NCI-H69 (cell line): ENCODE measurements at regions not wholly inside any gene's neighbourhood (a gene's known extent, or its start where the extent isn't known, plus 50 kb on each side); places are given as distances from the start of the nearest gene placed in this dataset.

ENCODE experiments used
- DNase-seq: peaks from one replicate; lab custom pipeline; 2025; lab: John Stamatoyannopoulos, UW

DNA sequence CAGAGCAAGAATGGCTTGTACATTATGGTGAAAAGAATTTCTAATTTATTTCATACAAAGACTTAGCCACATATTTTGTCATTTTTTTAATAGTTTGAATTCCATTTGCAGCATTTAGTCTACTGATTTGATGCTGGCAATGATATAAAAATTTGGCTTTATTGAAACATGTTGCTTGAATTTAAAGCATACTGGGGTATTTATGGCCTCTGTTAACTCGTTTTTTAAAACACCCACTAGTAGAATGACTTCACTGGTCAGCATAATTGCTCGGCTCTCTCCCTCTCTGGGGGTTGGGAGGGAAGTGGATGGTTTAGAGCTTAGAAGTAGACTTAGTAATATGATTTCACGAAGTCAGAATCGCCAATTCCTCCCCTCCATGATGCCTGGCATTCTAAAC, 354.9 kb upstream of the HTR2A start:
- DNase-seq = no peak

DNA sequence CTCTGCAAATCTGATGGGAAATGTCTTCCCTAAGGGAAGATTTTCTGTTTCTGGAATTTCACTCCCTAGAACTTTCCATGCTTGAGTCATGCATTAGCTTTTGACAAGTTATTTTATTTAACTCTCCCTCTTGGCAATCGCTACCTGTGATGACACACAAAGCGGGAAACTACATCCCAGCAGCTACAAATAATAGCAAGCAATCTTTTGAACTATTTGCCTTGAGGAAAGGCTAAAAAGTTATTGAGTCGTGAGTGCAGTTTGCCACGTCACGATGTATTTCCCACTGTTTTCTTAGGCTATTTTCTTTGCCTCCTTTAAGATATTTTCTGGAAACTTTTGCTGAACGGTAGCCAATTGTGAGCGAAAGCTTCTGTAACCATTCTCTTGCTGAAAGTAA, 353.3 kb upstream of the HTR2A start:
- no peak for DNase-seq

DNA sequence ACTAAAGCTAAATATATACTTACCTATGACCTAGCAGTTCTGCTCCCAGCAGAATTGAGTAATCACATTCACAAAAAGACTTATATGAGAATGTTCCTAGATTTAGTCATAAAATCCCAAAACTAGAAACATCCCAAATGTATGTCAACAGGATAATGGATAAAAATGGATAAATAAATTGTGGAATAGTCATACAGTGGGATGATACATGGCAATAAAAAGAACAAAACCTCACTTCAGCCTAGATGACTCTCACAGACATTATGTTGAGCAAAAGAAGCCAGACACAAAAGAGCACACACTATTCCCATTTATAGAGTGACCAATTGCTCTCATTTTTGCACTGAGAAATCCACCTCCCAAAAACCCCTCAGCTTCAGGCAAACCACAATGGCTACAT, 352.4 kb upstream of the HTR2A start:
- no peak for DNase-seq

DNA sequence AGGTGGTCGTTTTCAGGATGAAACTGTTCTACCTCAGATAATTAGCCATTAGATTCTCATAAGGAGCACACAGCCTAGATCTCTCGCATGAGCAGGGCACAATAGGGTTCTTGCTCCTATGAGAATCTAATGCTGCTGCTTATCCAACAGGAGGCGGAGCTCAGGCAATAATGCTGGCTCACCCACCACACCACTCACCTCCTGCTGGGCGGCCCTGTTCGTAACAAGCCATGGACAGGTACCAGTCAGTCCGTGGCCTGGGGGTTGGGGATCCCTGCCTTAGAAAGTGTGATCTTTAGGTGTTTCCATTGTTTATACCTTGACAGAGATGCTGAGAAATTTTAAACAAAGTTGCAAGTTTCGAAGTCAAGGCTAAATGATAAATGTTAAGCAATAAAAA, 344.6 kb upstream of the HTR2A start:
- DNase-seq = no peak

DNA sequence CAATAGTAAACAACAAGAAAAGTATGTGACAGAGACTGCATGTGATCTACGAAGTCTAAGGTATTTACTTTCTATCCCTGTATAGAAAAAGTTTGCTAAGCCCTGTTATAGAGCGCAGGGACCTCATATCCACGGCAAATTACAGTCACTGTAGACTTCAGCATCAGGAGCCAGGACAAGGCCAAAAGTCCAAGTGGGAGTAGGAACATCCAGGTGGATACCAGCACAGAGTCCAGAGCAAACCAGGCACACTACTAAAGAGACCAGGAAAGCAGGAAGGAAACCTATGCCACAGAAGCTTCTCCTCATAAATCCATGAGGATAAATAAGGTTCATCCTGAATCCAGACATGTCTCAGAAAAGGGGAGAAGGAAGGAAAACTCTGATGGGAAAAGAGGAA, 342.2 kb upstream of the HTR2A start:
- DNase-seq = no peak

DNA sequence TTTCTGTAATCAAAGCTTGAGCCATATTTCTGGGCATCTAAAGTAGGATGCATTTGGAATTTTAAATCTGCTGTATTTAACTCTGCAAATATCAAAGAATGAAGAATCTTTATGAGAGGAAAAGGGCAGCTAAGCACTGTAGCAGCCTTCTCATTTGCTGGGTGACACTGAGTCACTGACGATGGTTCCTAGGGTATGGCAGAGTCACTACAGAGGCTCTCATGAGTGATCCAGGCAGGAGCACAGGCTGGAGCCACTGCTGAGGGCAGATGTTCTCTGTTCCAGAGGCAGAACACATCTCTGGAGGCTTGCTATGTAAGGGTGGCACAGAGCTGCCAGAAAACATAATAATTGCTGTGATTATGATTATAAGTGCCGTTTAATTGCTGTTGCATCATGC, 340.7 kb upstream of the HTR2A start:
- no peak for DNase-seq

DNA sequence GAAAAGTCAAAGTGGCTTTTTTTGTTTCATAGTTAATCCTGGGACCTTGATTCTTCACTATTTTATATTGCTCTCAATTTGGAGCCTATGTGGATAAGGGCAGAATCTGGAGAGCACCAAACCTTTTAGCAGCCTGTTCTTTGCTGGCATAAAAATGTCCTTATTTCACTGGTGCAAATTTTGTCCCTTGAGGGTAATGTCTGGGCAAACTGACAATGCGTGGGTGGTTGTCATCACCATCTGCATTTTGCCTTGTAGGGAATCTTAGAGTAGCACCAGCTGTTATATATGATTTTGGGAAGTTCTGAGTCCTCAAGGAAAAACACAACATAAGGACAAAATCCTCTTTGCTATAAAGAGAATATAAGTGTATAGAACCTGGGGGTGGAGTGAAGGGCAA, 336.9 kb upstream of the HTR2A start:
- no peak for DNase-seq

DNA sequence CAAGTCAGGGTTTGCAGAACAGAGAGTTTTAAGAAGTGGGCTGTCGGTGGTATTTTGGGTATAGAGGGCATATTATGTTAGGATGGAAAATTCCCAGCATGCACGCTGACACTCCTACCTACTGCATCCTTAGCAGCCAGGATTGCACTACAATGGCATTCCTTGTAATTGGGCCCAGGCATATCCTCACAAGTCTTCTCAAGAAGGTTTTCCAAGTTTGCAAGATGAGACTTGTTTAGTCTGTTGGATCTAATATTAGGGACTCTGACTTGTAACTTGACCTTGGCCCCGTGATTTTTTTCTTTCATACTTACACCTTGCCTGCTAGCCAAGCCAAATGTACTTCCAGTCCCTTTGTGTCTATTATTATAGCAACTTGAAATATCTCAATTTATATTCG, 335.7 kb upstream of the HTR2A start:
- DNase-seq = no peak

DNA sequence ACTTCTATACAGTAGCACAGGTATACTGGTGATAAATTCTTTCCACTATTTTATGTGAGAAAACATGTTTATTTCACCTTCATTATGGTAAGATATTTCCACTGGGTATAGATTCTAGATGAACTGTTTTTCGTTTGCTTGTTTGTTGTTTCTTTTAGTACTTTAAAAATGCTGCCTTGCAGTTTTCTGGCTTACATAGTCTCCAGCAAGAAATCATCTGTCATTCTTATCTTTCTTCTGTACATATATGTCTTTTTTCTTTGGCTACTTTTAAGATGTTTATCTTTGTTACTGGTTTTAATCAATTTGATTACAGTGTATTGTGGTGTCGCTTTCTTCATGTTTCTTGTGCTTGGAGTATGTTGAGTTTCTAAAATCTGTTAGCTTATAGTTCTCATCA, 333.3 kb upstream of the HTR2A start:
- DNase-seq = no peak

DNA sequence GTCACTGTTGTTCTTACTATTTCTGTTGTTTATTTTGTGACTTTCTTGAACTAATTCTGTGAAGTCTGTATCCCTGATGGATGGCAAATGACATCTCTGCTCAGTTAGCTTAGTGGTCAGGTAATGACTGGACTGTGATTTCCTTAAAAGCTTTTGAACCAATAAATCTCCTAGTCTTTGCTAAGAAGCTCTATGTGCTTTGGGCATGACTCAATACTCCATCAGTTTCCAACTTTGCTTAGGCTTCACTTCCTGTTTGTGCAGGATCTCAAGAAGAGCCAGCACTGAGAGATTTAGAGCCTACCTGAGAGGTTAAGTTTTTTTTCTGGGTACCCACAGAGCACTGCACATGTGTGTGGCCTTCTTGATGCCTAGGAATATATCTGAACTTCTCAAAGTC, 329.7 kb upstream of the HTR2A start:
- no peak for DNase-seq

DNA sequence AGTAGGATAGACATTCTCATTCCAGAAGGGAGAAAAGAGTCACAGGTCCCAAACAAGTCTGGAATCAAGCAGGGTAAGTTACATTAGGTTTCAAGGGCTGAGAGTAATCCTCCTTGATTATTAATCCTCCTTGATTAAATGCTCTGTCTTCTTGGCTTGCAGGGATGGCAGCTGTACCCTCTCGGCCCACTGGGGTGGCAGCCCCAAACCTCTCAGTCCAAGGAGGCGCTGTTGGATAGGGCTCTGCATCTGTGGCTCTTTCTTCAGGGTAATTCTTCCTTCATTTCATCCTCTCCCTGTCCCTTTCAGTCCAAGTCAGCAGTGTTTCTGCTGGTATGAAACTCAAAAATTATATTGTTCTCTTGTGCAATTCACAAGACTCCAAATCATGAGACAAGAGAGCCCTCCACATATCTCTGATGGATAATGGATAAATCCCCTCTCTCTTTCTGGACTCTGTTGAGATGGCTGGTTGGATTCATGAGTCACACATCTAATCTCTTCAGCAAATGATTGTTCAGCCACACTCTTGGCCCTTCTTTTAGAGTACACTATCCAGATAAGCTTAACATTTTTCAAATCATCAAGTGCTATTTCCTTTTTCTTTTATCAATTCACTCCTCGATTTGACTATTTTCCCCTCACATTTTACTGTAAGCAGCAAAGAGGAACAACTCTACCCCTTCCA, 323.7 kb upstream of the HTR2A start:
- no peak for DNase-seq

DNA sequence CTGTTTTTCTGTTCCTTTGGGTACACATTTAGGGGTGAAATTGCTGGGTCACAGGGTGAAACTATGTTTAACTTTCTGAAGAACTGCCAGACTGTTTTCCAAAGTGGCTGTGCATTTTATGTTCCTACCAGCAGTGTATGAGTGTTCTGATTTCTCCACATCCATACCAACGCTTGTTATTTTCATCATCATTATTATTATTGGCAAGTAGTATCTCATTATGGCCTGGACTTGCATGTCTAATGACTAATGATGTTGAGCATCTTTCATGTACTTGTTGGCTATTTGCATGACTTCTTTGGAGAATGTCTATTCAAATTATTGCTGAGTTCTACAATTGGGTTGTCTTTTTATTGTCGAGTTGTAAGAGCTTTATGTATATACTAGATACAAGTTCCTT, 321.8 kb upstream of the HTR2A start:
- DNase-seq = no peak

DNA sequence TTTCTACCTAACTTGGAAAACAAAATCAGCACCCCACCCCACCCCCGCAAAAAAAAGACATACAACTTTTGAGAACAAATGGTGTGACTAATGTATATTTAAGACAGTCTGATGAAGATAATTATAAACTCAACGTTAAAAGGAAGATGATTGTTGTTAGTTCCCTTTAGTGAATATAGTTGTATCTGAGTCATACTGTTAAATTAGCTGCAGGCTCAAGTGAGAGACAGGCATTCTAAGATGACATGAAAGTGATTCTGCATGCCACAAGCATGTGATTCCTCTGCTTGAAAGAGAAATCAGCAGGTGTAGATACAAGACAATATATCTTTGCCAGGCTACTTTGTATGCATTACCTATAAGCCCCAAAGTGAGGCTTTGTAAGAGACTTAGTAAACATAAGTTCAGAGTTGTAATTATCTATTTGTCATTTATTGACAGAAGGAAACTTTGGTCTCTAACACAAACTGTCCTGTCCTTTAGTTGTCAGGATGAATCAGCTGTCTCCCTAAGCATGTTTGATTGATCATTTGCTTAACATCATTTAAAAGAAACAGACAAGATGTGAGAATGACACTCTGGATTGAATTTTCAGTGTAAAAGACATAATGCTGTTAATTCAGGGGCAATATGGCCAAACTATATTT, 319.4 kb upstream of the HTR2A start:
- DNase-seq = no peak

DNA sequence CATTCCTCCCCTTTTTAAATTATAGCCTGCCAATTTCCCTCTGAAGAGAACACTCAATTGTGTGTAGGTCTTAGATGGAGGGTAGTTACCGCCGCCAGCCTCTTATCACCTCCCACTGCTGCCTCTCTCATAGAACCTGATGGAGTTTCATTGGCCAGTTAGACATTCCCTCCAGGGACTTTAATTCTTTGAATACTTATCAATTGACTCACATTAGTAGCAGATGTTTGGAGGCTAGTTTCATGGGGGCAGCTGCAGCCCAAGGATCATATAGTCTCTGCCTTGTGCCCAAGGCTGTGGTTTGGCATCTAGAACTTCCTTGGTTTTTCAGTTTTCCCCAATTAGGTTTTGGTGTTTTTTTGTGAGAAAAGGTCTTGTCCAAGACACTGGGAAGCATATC, 318.9 kb upstream of the HTR2A start:
- DNase-seq = no peak

DNA sequence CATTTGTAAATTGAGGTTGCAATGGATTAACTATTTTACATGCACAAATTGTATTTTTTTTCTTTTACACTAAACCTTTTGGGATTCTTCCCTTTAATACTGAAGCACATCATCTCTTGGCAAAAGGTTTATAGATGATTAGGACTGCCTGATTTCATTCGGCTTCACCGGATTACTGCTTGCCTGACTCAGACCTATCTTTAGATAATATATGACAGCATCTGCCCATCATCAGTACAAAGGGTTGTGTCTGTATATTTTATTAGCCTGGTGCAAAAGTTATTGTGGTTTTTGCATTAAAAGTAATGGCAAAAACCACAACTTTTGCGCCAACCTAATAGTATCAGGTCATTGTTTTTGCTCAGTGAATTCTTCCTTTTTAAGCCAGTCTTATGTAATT, 316.2 kb upstream of the HTR2A start:
- no peak for DNase-seq

DNA sequence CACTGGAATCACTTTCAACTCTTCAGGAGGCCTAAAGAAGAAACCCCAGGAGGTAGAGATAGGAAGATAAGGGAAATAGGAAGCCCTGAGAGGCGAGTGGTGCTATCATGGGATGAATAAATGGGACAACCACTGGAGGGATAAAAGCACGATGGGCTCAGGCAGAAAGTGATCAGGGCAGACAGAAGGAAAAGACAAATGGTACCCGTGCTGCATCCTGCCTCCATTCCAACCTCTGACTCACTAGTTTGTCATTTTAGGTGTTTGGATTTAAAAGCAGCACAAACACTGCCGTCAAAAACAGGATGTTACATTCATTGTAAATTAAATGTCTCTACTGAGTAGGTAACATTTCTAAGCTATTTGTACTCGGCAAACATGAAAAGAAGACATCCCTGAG, 314.3 kb upstream of the HTR2A start:
- no peak for DNase-seq

DNA sequence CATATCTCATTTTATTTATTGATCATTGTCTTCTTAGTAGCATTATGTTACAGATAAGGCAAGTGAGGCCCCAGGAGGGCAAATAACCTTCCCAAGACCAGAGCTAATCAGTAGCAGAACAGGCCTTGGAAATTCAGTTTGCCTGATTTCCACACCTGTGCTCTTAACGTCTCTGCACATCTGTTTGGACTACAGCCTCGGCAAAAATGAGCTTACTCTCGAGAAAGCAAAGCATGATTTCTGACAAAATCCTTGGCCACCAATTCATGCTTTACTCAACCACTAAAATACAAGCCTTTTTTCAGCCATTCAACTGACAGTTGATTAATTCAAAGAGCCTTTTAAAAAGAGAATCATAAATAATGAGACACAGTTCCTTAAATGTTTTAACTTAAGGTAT, 309.3 kb upstream of the HTR2A start:
- DNase-seq = no peak

DNA sequence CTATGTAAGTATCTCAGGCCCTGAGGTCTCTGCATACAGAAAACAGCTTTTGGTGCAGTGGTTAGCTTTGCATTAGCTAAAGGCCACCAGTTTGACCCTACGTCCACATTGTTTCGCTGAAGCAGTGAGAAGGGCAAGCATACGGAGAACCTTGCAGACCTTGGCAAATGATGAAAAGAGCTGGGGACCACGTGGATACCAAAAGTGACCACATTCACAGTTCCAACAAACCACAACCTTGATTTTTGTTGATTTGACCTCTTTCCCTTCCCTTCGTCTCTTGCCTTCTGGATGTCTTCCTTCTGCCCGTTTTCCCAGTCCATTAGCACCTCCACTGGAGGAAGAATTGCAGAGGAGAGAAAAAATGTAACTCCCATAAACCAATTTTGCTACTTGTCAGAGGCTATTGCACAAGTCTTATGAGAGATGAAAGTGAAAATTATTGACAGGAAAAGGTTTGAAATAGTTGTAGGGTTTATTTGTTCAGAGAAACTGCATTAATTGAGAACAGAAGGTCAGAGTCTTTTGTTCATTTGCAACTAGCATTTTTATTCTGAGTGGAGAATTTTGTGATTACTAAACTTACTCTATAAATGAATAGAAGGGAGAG, 293.9 kb upstream of the HTR2A start:
- DNase-seq = no peak

DNA sequence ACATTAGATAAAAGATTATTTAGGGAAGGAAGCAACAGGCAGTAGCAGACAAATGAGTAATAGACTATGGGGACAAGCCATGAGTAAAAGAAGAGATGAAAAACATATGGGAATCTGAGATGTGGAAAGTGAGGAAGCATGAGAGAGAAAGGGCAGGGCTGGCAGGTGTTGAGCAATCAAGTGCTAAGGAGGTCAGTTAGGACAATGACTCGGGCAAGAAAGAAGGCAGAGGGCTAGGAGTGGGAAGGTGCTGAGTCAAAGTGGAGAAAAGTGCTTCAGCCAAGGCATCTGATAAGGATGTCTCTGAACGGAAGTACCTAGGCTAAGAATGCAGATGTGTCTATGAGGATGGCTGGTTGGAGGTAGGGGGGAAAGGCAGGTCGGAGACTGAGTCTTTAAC, 291.9 kb upstream of the HTR2A start:
- DNase-seq = no peak

DNA sequence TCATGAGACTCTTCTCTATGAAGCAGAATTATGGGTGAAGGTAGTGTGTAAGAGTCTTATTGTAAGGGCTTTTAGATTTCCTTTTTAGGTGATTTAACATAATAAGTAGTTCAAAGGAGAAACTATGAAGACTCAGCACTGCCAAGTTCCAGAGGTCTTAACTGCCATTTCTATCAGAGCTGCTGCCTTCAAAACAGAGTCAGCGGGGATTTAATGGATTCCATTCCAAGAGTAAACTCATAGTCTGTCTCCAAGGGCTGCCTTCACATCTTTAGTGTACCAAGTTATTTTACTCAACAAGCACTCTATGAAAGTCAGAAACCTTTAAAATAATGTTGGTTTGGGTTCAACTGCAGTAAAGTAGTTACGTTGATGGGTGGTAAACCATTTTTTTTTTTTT, 289.6 kb upstream of the HTR2A start:
- DNase-seq = no peak

DNA sequence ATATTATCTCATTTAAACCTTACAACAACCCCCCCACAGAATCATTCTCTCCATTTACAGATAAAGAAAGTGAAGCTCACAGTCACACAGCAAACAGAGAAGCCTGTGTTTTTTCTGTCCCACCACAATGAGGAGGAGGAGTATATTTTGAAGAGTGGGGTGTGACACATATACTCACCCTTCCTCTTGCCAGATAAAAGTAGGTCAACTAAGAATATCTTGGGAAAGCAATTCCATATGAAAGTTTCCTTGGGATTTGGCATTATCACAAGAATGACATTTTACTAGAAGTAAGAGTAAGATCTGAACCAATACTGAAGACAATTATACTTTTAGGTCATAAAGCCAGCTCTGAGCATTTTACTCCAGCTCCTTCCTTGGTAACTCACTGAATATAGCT, 287.5 kb upstream of the HTR2A start:
- DNase-seq = no peak

DNA sequence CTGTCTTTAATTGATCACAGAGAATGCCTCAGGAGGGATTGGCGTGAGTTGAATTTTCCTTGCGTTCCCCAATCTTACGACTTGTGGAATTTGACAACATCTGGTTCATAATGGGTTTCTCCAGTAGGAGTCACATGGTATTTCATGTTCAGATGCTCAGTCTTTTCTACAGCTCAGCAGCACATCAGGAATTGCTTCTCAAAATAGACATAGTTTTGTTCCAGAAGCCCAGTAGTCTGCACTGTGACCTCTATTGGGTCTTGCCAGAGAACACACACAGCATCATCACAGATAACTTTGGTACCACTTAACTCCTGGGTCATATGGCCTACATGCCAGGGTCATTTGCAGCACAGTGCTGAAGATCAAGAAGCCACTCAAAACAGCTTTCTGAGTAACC, 282.5 kb upstream of the HTR2A start:
- no peak for DNase-seq

DNA sequence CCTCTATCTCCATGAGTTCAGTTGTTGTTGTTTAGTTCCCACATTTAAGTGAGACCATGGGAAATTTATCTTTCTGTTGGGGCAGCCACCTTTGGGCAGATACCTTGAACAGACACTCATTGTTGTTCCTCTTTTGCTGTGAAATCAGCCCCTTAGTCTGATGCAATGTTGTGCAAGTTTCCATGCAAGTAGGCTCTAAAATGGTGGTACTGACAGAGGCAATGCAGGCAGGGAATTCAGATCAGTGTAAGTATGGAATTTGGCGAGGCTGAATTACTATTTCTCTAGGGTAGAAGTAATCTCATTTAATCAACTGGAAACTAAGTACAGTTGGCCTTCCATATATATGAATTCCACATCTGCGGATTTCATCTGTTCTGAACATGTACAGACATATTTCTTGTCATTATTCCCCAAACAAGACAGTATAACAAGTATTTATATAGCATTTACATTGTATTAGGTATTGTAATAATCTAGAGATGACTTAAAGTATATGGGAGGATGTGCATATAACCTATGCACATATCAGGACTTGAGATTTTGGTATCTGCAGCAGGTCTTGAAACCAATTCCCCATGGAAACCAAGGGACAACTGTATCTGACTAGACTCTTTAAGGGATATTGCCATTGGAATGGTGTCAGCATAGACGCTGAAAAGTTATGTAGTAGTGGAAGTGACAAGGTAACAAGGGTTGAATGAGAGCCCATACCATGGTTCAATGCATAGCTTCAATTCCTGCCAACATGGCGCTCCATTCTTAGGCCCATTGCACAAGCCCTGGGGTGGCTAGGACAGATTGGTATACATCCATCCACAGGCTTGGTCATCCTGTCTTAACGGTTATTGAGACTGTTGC, 281.5 kb upstream of the HTR2A start:
- DNase-seq = no peak
